ENCODE measurements at regions not wholly inside any gene's neighbourhood (a gene's known extent, or its start where the extent isn't known, plus 50 kb on each side); places are given as distances from the start of the nearest gene placed in this dataset.

DNA sequence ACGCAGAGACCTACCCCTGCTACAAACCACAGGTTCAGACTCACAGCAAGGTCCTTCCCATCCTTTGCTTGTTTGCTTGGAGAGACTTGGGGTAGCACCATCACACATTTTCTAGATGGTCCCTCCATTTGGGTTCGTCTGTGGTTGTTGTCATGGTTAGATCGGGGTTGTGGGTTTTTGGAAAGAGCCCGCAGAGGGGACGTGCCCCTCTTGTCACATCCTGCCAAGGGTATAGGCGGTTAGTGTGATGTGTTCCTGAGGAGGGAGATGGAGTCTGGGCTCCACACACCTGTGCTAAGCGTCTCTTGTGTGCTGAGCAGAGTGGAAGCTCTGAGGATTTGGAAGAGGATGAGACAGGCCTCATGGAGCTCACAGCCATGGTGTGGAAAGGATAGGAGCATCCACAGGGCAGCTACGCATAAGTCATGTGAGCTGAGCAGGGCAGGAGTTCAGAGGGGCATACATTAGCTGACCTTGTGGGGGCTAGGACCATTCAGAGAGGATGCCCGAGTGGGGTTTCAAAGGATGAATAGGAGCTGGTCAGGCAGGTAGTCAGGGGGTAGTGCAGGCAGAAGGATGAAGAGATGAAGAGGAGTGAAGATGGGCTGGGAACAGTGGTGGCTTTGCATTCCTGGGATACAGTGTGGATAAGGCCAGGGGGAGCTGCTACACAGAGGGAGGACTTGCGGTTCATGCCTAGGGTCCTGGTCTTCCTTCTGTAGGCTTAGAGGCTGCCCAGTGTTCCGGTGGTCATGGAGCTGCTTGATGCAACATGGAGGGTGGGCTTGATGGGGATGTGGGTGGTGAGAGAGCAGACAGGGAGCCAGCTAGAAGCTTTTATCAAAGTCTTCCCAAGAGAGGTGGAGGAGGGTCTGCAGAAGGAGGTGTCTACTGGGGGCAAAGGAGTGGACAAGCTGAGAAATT lies 62.9 kb downstream of the ACKR3 start:
- TF ChIP-seq POLR2A (IDR thresholded peaks at IDR 0.05; ENCODE audit: low read depth, low read length), result no peak
- FAIRE-seq, result no peak
- DNase-seq (ENCODE audit: insufficient read length, low spot score), result no peak

DNA sequence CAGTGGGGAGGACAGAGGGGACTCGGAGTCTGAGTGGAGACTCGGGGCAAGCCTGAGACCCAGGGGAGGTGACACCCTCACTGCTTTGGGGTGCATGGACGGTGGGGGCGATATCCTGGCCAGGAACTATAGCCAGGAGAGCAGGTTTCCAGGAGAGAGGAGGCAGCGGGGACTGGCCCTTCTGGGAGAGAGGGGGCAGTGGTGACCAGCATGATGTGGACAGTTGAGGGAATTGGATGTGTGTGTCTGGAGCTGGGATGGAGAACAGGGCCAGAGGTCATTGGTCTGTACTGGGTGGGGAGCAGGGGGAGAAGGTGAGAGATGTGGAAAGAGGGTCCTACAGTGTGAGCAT lies 63.6 kb downstream of the ACKR3 start:
- TF ChIP-seq POLR2A (IDR thresholded peaks at IDR 0.05; ENCODE audit: low read depth, low read length), result no peak
- DNase-seq (ENCODE audit: insufficient read length, low spot score), result no peak
- no peak for FAIRE-seq

DNA sequence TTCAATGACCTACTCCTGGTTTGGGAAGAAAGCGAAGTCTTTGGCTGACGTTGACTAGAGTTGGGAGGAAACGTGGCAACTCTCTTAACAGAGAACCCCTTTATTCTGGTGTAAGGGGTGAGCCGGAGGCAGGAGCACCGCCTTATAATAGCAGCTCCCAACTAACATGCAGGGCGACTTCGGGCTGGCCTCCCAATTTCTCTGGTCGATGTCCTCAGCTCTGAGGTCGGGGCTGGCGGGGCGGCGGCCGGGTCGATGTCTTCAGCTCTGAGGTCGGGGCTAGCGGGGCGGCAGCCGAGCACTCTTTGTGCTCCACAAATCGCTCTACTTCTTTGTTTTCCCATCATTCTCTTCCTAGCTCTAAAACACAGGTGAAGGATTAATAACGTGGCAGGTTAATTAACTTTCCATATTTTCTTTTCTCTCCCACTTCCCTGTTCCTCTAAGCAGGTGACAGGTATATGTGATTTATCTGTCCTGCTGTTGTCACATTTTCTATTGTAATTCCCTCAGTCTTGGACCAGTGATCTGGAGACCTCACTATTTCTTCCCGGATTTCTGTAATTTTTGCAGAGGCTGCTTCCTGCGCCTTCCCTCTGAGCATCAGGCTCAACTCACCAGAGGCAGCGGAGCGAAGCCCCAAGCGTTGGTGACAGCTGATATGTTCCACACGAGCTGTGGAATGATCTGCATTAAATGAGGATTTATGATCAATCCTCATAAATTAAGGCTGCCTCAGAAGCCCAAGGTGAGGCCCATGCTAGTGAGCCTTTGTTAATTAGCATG lies 64.3 kb downstream of the ACKR3 start:
- TF ChIP-seq POLR2A (IDR thresholded peaks at IDR 0.05; ENCODE audit: low read depth, low read length), result no peak
- no peak for FAIRE-seq
- DNase-seq (ENCODE audit: insufficient read length, low spot score), result no peak

DNA sequence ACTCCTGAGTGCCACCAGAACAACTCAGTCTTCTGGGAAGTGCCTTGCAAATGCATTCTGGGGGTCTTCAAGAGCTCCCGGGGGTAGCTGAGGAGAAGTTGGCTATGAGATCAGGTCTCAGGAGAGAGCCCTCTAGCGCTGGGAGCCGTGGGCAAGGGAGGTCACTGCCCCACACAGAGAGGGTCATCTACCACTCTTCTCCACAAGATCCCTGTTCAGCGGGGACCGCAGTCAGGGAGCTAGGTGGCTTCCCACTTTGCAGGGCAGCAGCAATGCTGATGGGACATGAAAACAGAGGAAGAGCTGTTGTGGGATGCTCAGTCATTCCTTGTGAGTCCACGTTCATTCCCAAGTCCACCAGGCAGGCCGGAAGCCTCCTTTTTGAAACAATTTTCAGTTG lies 66.6 kb downstream of the ACKR3 start:
- no peak for DNase-seq (ENCODE audit: insufficient read length, low spot score)
- FAIRE-seq, result no peak
- TF ChIP-seq POLR2A (IDR thresholded peaks at IDR 0.05; ENCODE audit: low read depth, low read length), result no peak

DNA sequence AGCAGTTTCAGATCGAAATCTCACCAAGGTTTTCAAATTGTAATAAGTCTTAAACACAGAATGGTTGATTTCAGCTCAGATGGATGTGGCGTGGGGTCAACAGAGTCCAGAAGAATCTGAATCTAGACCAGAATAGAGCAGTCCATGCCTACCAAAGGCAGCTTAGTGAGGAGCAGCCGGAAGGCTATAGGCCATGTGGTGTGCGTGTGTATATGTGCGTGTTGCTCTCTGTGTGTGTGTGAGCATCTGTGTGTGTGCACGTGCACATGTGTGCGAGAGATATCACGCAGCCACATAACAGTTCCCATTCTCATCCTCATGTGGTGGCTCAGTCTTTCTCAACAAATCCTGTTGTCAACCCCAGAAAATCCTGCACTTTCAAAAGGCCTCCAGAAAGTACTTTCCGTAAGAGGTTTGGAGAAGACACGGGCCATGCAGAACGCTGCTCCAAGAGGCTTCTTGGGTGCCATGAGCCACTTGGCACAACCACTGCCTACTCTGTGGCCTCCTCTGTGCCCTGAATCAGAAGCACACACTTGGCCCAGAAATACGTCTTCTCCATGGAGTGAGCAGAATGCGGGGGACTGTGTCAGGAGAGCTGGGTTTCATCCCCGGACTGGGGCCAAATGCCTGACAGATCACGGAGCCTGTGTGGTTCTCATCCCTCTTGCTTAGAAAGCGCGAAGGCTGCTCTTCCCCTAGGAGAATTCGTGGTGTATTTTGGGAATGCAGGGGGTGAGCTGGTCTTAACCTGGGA lies 67.3 kb downstream of the ACKR3 start:
- TF ChIP-seq POLR2A (IDR thresholded peaks at IDR 0.05; ENCODE audit: low read depth, low read length), result no peak
- FAIRE-seq (no peak), DNase-seq (ENCODE audit: insufficient read length, low spot score) (no peak)

DNA sequence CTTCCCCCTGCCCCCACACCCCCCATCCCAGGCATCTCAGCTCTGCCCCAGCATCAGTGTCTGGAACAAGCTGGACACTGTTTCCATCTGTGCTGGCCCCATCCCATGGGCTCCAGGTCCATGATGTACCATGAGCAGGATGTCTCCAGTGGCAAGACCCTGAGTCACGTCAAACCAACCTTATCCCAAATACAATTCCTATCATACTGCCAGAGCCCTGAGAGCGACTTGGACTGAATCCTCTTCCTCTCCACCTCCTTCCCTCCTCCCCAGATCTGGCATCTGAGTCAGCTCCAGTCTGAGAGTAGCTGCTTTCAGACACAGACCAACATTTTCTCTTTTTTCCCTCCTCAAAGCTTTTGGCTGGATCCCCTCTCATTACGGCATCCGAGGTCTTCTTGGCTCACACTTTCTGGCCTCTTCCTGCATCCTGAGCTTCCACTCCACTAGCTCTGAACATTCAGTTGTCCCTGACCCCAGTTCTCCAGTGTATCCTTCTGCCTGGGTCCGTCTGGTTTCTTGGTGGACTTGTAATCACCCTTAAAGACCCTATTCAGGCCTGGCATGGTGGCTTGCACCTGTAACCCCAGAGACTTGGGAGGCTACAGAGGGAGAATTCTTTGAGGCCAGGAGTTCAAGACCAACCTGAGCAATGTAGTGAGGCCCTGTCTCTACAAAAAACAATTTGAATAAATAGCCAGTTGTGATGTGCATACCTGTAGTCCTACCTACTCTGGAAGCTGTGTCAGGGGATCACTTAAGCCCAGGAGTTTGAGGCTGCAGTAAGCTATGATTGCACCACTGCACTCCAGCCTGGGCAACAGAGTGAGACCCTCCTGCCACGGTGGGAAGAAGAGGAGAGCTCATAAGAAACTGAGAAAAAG lies 68.3 kb downstream of the ACKR3 start:
- FAIRE-seq, result no peak
- no peak for DNase-seq (ENCODE audit: insufficient read length, low spot score)
- TF ChIP-seq POLR2A (IDR thresholded peaks at IDR 0.05; ENCODE audit: low read depth, low read length), result no peak

DNA sequence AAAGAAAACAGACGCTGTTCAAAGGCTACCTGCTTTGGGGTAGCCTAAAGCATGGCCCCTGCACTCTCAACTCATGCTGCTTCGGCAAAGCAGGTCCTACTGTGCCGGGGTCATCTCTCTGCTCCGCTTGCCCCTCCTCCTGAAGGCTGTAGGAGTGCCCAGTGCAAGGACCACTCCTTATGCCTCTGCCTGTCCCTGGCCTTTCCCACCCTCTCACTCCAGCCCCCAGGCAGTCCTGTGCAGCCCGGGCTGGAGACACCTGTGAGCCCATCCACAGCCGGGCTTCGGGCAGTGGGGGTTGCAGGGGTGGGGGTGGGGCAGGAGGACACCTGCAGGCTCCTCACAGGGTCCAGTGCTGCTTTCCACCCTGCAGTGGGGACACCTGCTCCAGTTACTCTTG lies 69.1 kb downstream of the ACKR3 start:
- DNase-seq (ENCODE audit: insufficient read length, low spot score), result no peak
- FAIRE-seq, result no peak
- TF ChIP-seq POLR2A (IDR thresholded peaks at IDR 0.05; ENCODE audit: low read depth, low read length), result no peak

DNA sequence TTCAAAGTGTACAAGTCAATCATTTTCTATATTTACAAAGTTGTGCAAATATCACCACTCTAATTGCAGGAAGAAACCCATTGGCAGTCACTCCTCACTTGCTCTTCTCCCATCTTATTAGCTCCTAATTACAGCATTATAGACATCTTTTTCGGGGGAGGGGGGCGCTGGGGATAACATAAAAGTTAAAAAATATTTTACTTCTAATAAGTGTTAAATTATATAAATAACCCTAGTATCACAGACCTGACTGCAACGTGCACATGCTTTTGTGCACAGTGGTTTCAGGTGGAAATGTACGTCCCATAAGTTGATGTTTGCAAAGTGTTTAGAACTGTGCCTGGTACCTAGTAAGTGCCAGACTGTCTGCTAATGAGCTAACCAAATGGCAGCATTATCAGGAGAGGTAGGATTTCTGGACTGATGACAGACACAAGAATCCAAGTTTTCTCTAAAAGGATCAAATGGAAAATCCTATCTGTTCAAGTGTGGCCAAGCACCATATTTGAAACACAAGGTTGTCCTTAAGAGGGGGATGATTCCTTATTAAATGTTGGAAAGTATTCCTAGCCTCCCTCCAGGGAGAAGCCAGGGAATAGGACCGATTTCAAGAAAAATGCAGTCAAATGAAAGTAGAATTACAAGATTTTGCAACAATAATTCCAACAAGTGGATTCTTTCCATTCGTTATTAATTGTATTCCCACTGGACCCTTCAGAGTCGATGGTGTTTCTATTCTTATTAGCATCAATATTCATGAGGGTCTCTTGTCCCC lies 70.0 kb downstream of the ACKR3 start:
- FAIRE-seq, result no peak
- TF ChIP-seq POLR2A (IDR thresholded peaks at IDR 0.05; ENCODE audit: low read depth, low read length), result no peak
- no peak for DNase-seq (ENCODE audit: insufficient read length, low spot score)

DNA sequence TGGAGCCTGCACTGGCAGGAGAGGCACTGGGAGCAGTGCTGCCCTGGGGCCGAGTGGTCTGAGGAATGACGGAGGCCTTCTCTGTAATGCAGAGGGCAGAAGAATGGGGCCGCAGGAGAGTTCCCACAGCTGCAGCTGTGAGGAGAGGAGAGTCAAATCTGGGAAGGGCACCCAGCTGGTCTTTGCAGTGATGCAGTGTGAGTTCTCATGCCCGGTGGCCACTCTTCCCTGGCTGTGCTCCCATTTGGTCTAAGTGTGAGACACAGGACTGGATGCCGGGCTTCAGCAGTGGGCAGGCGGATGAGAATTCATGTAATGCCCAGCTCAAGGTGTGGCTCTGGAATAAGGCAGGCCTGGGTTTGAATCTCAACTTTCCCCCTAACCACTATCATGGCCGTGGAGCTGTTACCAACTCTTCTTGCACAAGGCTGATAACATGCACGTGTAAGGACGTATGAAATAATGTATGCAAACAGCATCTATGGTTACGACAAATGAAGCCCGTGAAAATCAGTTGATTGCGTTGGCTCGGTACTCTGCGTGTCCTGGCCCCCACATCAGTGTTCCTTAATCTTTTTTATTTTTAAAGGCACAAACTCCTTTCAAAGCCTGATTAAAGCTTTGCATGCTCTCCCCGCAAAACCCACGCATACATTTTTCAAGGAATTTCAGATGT lies 71.6 kb downstream of the ACKR3 start:
- DNase-seq (ENCODE audit: insufficient read length, low spot score) (no peak), FAIRE-seq (no peak)
- TF ChIP-seq POLR2A (IDR thresholded peaks at IDR 0.05; ENCODE audit: low read depth, low read length), result no peak

DNA sequence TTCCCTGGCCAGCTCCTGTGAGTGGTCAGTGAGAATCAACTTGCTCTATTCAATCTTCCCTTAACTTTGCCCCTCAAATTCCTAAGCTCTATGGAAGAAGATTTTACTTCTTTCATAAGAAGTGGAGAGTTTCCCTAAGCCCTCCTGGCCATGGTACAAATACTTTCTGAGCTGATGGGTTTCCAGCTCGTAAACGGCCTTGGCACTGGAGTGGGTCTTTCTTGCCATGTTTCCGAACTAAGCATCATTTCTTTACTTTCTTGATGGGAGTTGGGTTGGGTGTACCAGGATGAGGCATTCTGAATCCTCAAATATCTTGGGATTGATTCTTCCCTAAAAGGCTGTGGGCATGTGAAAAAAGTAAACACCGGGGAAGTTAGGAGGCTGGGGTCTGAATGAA lies 72.5 kb downstream of the ACKR3 start:
- no peak for TF ChIP-seq POLR2A (IDR thresholded peaks at IDR 0.05; ENCODE audit: low read depth, low read length)
- no peak for DNase-seq (ENCODE audit: insufficient read length, low spot score)
- no peak for FAIRE-seq

DNA sequence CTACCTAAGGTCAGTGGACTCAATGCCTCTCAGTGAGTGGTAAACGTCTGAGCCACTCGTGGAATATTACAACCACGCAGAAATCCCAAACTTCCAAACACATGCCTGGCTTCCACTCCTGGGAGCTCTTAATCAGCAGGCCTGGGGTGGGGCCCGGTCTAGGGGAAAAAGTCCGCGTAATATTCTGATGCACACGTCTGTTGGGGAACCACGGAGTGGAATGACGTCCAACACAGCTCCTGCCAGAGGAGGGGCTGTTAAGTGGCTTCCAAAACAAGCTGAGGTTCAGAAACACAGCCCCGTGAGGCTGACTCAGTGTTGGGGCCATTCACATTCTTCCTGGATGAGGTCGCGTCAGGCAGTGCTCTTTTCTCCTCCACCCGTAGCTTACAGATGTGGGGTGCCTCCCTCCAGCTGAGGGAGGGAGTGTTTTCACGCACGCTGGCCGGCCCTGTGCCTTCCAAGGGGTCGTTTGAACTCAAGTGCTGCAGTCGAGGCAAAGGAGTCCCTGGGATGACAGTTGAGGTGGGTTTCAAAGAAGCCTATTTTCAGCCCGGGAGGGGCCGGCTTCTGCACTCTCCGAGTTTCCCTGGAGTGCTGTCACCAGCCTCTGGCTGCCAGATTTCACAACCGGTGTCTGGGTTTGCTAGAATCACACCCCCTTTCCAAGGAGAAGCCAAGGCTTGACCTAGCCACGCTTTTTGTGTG lies 73.1 kb downstream of the ACKR3 start:
- TF ChIP-seq POLR2A (IDR thresholded peaks at IDR 0.05; ENCODE audit: low read depth, low read length), result no peak
- DNase-seq (ENCODE audit: insufficient read length, low spot score) (peak; percentile 86), FAIRE-seq (peak; percentile 93)
